Heart left ventricle (tissue), 16 donors: ENCODE measurements at regions not wholly inside any gene's neighbourhood (a gene's known extent, or its start where the extent isn't known, plus 50 kb on each side); places are given as distances from the start of the nearest gene placed in this dataset.
A peak's percentile ranks its signal among the peaks of the same experiment; 100 is the strongest.

ENCODE experiments used
- ATAC-seq, 4 donors: fragments of 200-7000 bp; cut with Tn5 transposase; one replicate each; pipeline ENCODE4 v1.9.1; 2020 to 2022; ENCODE audit warnings: moderate library complexity in 4 of 4, mild to moderate bottlenecking in 3 of 4, moderate number of reproducible peaks in 1 of 4
- DNase-seq, 5 donors: peaks; one replicate each; pipeline ENCODE4 v3.0.0-alpha.2; 2020
- H3K27ac ChIP-seq, 12 donors: fragments of 200-600 bp; sonication (generic) in 4 of 12; one replicate each; pipeline versions ENCODE4 v1.5.0 to v1.8.0; 2016 to 2022; ENCODE audit warnings: mild to moderate bottlenecking in 2 of 12
- H3K27me3 ChIP-seq, 9 donors: fragments of 200-600 bp; sonication (generic) in 2 of 9; one replicate each; pipeline versions ENCODE4 v1.5.1 to v1.8.0; 2016 to 2022; ENCODE audit warnings: mild to moderate bottlenecking in 3 of 9
- H3K36me3 ChIP-seq, 9 donors: fragments of 200-600 bp; sonication (generic) in 2 of 9; one replicate each; pipeline versions ENCODE4 v1.5.0 to v1.8.0; 2018 to 2022; ENCODE audit warnings: mild to moderate bottlenecking in 2 of 9
- H3K4me1 ChIP-seq, 12 donors: fragments of 200-600 bp; sonication (generic) in 4 of 12; one replicate each; pipeline versions ENCODE4 v1.5.0 to v1.8.0; 2016 to 2022; ENCODE audit warnings: mild to moderate bottlenecking in 3 of 12
- H3K4me3 ChIP-seq, 12 donors: fragments of 200-600 bp; sonication (generic) in 4 of 12; one replicate each; pipeline versions ENCODE4 v1.5.0 to v1.8.0; 2017 to 2022; ENCODE audit warnings: mild to moderate bottlenecking in 9 of 12, moderate library complexity in 4 of 12
- H3K9me3 ChIP-seq, 12 donors: fragments of 200-600 bp; sonication (generic) in 4 of 12; one replicate each; pipeline versions ENCODE4 v1.5.0 to v1.8.0; 2016 to 2022; ENCODE audit warnings: mild to moderate bottlenecking in 1 of 12
- POLR2A ChIP-seq, 2 donors: fragments of 450-650 bp; IDR thresholded peaks; one replicate each; pipeline ENCODE4 v1.6.1; 2017; ENCODE audit warnings: antibody characterized with exemption in 2 of 2, mild to moderate bottlenecking in 2 of 2, moderate library complexity in 2 of 2
- WGBS, 4 donors: extraction: QIAGEN DNeasy Blood & Tissue Kit in 2 of 4; methylation state at CpG; one replicate each; pipeline versions ENCODE4 v1.1.5 to v1.1.7; 2013 to 2018; 5-methylcytosine and 5-hydroxymethylcytosine counted together
- intact Hi-C, 10 donors: fragments of 100-400 bp; cut with DNase I; formaldehyde crosslinking; loops; one replicate each; pipeline versions ENCODE4 v1.11.1 to v1.14.2; 2022
- TF ChIP-seq, protein P1 (sequence below), 12 donors: fragments of 200-600 bp; sonication (generic) in 4 of 12; IDR thresholded peaks; one replicate each; pipeline versions ENCODE4 v1.5.0 to v1.8.0; 2018 to 2022; ENCODE audit warnings: antibody characterized with exemption in 12 of 12, mild to moderate bottlenecking in 5 of 12
- donor health status: ischemic (EF 13 %, LVEDD 7.1; RV severe dilation, severe dysfunction).
- donor health status: healthy with polysubstance abuse.
- donor health status: DM: no; HTN: yes; CAD: no.
- donor health status: DM: no; HTN: no; CAD: no.
- donor health status: ischemic (EF 25% LVEDD 6.9; RV normal size, moderate dysfunction).
- donor health status: ischemic (EF 25% LVEDD 5.7; RV mildly dilated, moderate dysfunction).
- donor health status: healthy.
- donor health status: DM: yes; HTN: yes; CAD: no.
- donor health status: ischemic (EF 35%, LVEDD 5.7; RV mildly dilated, moderate dysfunction).
- donor health status: nonischemic (EF 11% LVEDD 7.7; RV severe dilation, severe dysfunction).
- donor health status: DM: yes; HTN: yes; CAD: no.
- donor health status: PGD.
- donor health status: ischemic (EF 29% LVEDD 5.4; RV normal size, mild dysfunction).
- donor health status: nonischemic (EF 23%, LVEDD 6.1; RV moderate dilation, normal function).

DNA sequence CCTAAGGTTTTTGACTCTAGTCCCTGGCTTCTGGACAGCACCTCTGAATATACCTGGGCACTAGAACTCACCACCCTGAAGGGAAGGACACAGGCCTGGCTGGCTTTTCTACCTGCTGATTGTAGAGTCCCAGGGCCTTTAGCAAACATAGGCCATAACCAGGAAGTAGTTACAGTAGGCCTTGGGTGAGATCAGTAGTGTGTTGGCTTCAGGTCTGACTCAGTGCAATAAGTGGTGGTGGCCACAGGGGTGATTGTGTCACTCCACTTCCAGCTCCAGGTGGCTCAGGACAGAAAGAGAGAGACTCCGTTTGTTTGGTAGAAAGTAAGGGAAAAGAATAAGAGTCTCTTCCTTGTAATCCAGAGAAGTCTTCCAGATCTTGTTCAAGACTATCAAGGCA lies 101.7 kb upstream of the LGALSL start:
- H3K27ac ChIP-seq, result no peak overlapping the region
- H3K27me3 ChIP-seq, result no peaks in the 10 kb centered on the region
- no peaks in the 10 kb centered on the region for H3K4me1 ChIP-seq
- TF ChIP-seq POLR2A (IDR thresholded peaks at IDR 0.05), result no peak
- TF ChIP-seq, protein P1, sequence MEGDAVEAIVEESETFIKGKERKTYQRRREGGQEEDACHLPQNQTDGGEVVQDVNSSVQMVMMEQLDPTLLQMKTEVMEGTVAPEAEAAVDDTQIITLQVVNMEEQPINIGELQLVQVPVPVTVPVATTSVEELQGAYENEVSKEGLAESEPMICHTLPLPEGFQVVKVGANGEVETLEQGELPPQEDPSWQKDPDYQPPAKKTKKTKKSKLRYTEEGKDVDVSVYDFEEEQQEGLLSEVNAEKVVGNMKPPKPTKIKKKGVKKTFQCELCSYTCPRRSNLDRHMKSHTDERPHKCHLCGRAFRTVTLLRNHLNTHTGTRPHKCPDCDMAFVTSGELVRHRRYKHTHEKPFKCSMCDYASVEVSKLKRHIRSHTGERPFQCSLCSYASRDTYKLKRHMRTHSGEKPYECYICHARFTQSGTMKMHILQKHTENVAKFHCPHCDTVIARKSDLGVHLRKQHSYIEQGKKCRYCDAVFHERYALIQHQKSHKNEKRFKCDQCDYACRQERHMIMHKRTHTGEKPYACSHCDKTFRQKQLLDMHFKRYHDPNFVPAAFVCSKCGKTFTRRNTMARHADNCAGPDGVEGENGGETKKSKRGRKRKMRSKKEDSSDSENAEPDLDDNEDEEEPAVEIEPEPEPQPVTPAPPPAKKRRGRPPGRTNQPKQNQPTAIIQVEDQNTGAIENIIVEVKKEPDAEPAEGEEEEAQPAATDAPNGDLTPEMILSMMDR (IDR thresholded peaks at IDR 0.05), result no peak
- no peaks in the 10 kb centered on the region for H3K36me3 ChIP-seq
- 93 to 100% (median 94%) methylated on average over 1 of the region's 1 CpG for WGBS, 4 donors
- no peak for ATAC-seq
- intact Hi-C loops, result no loop called here
- H3K9me3 ChIP-seq, result peaks cover 0 to 11% (median 0%) of the 10 kb centered on the region in 12 donors
- H3K4me3 ChIP-seq, result no peak overlapping the region
- no peak for DNase-seq

DNA sequence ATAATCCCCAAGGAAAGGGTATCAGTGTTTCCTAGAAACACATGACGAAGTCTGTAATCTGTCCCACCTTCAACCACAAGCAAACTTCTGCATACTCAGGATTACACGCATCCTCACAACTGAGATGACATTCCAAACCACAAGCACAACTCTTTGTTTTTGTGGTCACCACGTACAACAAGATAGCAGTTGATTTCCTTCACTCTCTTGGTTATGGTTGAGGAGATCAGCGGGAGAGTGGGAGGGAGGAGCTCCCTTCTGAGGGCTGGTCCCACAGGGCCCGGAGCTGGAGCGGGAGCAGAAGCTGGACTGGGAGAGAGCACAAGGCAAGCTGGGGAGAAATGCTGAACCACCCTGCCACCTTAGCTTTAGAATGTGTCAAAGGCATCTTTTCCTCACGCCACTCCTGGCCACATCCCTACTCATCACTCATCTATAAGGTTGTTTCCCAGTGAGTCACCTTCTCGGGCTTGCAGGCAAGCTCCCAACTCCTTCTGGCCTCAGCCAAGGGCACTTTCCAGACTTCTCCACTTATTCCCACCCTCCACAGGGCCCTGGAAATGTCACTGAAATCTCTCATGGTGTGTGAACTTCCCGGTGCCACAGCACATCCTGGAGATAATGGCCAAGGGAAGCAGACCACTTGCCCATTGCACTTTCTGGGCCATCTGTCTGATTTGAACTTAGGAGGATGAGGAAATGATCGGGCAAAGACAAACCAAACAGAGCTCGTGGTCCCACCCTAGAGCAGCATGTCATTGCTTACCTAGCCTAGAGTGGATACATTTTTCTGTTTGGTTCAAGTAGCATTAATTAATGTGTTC lies 98.9 kb upstream of the LGALSL start:
- H3K9me3 ChIP-seq, result peaks cover 0 to 11% (median 0%) of the 10 kb centered on the region in 12 donors
- H3K27me3 ChIP-seq, result peaks cover 0 to 9% (median 0%) of the 10 kb centered on the region in 9 donors
- TF ChIP-seq, protein P1 (IDR thresholded peaks at IDR 0.05), result no peak
- no peak for TF ChIP-seq POLR2A (IDR thresholded peaks at IDR 0.05)
- H3K4me1 ChIP-seq, result peaks cover 0 to 8% (median 3%) of the 10 kb centered on the region in 12 donors
- peak overlapping the region in 1 of 12 donors; percentile 14 for H3K27ac ChIP-seq
- H3K36me3 ChIP-seq, result no peaks in the 10 kb centered on the region
- no peak overlapping the region for H3K4me3 ChIP-seq
- intact Hi-C loops, result no loop called here
- DNase-seq, result no peak
- WGBS, 4 donors, result 65 to 68% (median 67%) methylated on average over 11 of the region's 11 CpGs
- ATAC-seq, result no peak

DNA sequence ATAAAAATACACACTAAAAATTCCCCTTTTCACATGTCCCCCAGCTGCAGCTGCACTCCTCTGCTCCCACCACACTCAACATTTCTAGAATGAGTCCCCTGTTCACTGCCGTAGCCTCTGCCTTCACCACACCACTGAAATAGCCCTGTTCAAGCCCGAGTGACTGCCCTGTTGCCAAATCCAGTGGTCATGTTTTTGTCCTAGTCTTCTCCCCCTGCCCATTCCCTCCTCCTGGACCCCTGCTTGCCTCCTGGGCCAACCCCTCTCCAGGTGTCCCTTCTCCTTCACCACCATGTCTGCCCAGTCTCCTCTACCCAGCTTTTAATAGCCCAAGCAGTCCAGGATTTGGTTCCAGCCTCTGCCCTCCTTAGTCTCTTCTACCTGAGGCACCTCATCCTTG lies 97.1 kb upstream of the LGALSL start:
- Histone ChIP-seq H3K27ac (no peak overlapping the region), H3K4me3 (no peak overlapping the region), H3K4me1 (peaks cover 0 to 11% (median 4%) of the 10 kb centered on the region in 12 donors), H3K9me3 (peaks cover 0 to 11% (median 0%) of the 10 kb centered on the region in 12 donors), H3K27me3 (peaks cover 0 to 9% (median 0%) of the 10 kb centered on the region in 9 donors), H3K36me3 (no peaks in the 10 kb centered on the region)
- no peak for TF ChIP-seq POLR2A (IDR thresholded peaks at IDR 0.05)
- TF ChIP-seq, protein P1 (IDR thresholded peaks at IDR 0.05), result no peak
- ATAC-seq (no peak), DNase-seq (no peak)
- WGBS, 4 donors, result 82 to 90% (median 86%) methylated on average over 2 of the region's 2 CpGs
- intact Hi-C loops, result no loop called here

DNA sequence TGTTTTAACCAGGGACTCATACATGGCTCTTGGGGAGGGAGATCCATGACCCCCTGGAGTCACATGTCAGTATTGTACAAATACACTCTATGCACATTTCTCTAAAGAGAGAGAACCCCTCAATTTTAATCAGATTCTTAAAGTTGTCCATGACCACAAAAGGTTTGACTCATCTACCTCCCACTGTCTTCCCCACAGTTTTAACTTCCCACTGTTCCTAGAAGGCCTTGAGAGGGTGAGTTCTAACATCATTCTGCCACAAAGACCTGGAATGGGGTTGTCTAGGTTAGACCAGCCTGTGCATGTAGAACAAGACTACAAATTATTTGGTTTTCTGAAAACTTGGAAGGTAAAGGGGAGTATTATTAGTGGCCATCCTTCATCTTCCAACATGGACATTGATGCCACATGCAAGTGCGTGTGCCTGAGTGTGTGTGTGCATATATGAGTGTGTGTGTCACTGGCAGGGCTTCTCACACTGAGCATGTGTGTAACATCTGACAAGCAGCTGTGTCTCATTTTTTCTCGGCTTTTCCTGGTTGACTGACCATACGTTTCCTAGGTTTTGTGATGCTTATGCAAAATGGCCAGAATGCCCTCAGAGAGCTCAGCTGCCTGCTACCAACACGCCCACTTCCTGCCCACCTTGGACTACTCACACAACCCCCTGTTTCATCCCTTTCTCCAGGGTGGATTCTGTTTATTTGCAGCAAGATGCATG lies 94.6 kb upstream of the LGALSL start:
- Histone ChIP-seq H3K36me3 (no peaks in the 10 kb centered on the region), H3K27me3 (peaks cover 0 to 9% (median 0%) of the 10 kb centered on the region in 9 donors), H3K4me3 (no peak overlapping the region), H3K4me1 (peaks cover 0 to 11% (median 4%) of the 10 kb centered on the region in 12 donors), H3K9me3 (no peaks in the 10 kb centered on the region), H3K27ac (no peak overlapping the region)
- 64 to 74% (median 71%) methylated on average over 4 of the region's 4 CpGs for WGBS, 4 donors
- DNase-seq (no peak), ATAC-seq (no peak)
- no peak for TF ChIP-seq POLR2A (IDR thresholded peaks at IDR 0.05)
- TF ChIP-seq, protein P1 (IDR thresholded peaks at IDR 0.05), result no peak
- intact Hi-C loops, result no loop called here
